HG03342 (cell line): ENCODE measurements at regions not wholly inside any gene's neighbourhood (a gene's known extent, or its start where the extent isn't known, plus 50 kb on each side); places are given as distances from the start of the nearest gene placed in this dataset.
"Not testable (repeated sequence)": the region's sequence is repeated elsewhere in the genome, so short reads cannot be mapped to it uniquely, and the experiment has no call there.

Experiments
- ATAC-seq: cut with Tn5 transposase; IDR thresholded peaks from one replicate; pipeline ENCODE4 v1.9.1; 2021; ENCODE audit warnings: mild to moderate bottlenecking, moderate library complexity; ENCODE audit not compliant: unreplicated experiment

GRCh38 chr6:34646714-34647113, 49.9 kb downstream of the ILRUN start:
- ATAC-seq = no peak

- no peak for ATAC-seq
Observed at GRCh38 chr6:34645627-34646026, 50.9 kb downstream of the ILRUN start.

GRCh38 chr6:34644716-34645115, 51.9 kb downstream of the ILRUN start:
- no peak for ATAC-seq

- no peak for ATAC-seq
Observed at GRCh38 chr6:34642427-34642826, 54.1 kb downstream of the ILRUN start.

GRCh38 chr6:34640074-34640849, 56.3 kb downstream of the ILRUN start:
- ATAC-seq = not testable (repeated sequence)

GRCh38 chr6:34638834-34639736, 57.5 kb downstream of the ILRUN start:
- peak; percentile 74 for ATAC-seq

GRCh38 chr6:34633785-34634184, 62.8 kb downstream of the ILRUN start:
- no peak for ATAC-seq

- ATAC-seq = no peak
Observed at GRCh38 chr6:34633256-34633655, 63.3 kb downstream of the ILRUN start.

- ATAC-seq = no peak
Observed at GRCh38 chr6:34630040-34630439, 66.5 kb downstream of the ILRUN start.

GRCh38 chr6:34627296-34627695, 69.3 kb downstream of the ILRUN start:
- no peak for ATAC-seq

- no peak for ATAC-seq
Observed at GRCh38 chr6:34618430-34619182, 62.5 kb upstream of the SPDEF start.

GRCh38 chr6:34617231-34617630, 61.1 kb upstream of the SPDEF start:
- ATAC-seq = no peak

- ATAC-seq = no peak
Observed at GRCh38 chr6:34616227-34616585, 60.1 kb upstream of the SPDEF start.

- ATAC-seq = no peak
Observed at GRCh38 chr6:34615574-34616226, 59.6 kb upstream of the SPDEF start.

GRCh38 chr6:34610819-34611477, 54.8 kb upstream of the SPDEF start:
- ATAC-seq = no peak

- ATAC-seq = no peak
Observed at GRCh38 chr6:34608321-34609091, 52.4 kb upstream of the SPDEF start.

- ATAC-seq = no peak
Observed at GRCh38 chr6:34606477-34607265, 50.5 kb upstream of the SPDEF start.
